ENCODE measurements at regions not wholly inside any gene's neighbourhood (a gene's known extent, or its start where the extent isn't known, plus 50 kb on each side); places are given as distances from the start of the nearest gene placed in this dataset.

DNA sequence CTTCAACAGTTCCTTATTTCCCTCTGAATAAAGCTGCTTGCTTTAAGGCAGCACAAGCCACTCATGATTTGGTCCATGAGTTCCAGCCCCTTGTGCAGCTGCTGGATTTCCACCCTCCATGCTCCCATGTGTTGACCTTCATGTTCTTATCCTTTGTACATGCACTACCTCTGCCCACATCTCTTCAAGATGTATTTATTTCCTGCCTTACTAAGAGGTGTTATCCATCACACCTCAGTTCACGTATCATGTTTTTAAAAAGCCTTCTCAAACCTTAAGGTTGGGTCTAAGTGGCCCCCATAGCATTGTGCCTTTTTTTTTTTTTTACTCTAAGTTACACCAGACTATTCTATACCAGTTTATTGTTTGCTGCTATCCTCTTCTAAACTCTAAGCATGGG, 107.7 kb downstream of the SIPA1L2 start:
- Histone ChIP-seq H3K4me3 (replicated peaks; ENCODE audit: insufficient read depth, low read length) (no peak overlapping the region), H3K27me3 (ENCODE audit: insufficient read depth, poor library complexity, severe bottlenecking) (no peaks in the 10 kb centered on the region), H3K27ac (replicated peaks) (no peak overlapping the region)
- DNase-seq (ENCODE audit: low read depth in 1 of 2, low spot score in 1 of 2): no peak
- TF ChIP-seq SPI1 (IDR thresholded peaks at IDR 0.05; ENCODE audit: borderline replicate concordance, low read depth) (no peak), GABPA (IDR thresholded peaks at IDR 0.05; ENCODE audit: low read depth) (no peak), POLR2AphosphoS5 (IDR thresholded peaks at IDR 0.05; ENCODE audit: low read depth) (no peak)
- TF ChIP-seq, protein P1, sequence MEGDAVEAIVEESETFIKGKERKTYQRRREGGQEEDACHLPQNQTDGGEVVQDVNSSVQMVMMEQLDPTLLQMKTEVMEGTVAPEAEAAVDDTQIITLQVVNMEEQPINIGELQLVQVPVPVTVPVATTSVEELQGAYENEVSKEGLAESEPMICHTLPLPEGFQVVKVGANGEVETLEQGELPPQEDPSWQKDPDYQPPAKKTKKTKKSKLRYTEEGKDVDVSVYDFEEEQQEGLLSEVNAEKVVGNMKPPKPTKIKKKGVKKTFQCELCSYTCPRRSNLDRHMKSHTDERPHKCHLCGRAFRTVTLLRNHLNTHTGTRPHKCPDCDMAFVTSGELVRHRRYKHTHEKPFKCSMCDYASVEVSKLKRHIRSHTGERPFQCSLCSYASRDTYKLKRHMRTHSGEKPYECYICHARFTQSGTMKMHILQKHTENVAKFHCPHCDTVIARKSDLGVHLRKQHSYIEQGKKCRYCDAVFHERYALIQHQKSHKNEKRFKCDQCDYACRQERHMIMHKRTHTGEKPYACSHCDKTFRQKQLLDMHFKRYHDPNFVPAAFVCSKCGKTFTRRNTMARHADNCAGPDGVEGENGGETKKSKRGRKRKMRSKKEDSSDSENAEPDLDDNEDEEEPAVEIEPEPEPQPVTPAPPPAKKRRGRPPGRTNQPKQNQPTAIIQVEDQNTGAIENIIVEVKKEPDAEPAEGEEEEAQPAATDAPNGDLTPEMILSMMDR (IDR thresholded peaks at IDR 0.05; ENCODE audit: insufficient read depth, low read length): no peak
- TF ChIP-seq, protein P2, sequence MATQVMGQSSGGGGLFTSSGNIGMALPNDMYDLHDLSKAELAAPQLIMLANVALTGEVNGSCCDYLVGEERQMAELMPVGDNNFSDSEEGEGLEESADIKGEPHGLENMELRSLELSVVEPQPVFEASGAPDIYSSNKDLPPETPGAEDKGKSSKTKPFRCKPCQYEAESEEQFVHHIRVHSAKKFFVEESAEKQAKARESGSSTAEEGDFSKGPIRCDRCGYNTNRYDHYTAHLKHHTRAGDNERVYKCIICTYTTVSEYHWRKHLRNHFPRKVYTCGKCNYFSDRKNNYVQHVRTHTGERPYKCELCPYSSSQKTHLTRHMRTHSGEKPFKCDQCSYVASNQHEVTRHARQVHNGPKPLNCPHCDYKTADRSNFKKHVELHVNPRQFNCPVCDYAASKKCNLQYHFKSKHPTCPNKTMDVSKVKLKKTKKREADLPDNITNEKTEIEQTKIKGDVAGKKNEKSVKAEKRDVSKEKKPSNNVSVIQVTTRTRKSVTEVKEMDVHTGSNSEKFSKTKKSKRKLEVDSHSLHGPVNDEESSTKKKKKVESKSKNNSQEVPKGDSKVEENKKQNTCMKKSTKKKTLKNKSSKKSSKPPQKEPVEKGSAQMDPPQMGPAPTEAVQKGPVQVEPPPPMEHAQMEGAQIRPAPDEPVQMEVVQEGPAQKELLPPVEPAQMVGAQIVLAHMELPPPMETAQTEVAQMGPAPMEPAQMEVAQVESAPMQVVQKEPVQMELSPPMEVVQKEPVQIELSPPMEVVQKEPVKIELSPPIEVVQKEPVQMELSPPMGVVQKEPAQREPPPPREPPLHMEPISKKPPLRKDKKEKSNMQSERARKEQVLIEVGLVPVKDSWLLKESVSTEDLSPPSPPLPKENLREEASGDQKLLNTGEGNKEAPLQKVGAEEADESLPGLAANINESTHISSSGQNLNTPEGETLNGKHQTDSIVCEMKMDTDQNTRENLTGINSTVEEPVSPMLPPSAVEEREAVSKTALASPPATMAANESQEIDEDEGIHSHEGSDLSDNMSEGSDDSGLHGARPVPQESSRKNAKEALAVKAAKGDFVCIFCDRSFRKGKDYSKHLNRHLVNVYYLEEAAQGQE (IDR thresholded peaks at IDR 0.05; ENCODE audit: insufficient replicate concordance, low read depth): no peak

DNA sequence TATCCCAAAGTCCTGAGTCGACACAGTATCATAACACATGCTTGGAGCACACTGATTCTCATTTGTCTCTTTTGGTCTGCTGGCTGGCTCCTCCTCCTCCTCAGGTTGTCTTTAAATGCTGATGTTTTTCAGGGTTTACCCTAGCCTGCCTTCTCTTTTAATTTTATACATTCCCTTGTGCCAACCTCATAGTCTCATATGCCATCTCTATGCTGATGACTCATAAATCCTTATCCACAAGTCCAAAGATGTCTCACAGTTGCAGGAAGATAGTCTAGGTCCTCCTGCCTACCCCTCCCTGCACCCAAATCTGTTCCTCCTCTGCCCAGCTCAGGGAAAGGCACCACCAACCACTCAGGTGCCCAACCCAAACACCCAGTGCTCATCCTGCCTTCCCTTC, 108.3 kb downstream of the SIPA1L2 start:
- TF ChIP-seq GABPA (IDR thresholded peaks at IDR 0.05; ENCODE audit: low read depth) (no peak), POLR2AphosphoS5 (IDR thresholded peaks at IDR 0.05; ENCODE audit: low read depth) (no peak), SPI1 (IDR thresholded peaks at IDR 0.05; ENCODE audit: borderline replicate concordance, low read depth) (no peak)
- TF ChIP-seq, protein P2 (IDR thresholded peaks at IDR 0.05; ENCODE audit: insufficient replicate concordance, low read depth): no peak
- TF ChIP-seq, protein P1 (IDR thresholded peaks at IDR 0.05; ENCODE audit: insufficient read depth, low read length): no peak
- Histone ChIP-seq H3K27ac (replicated peaks) (no peak overlapping the region), H3K27me3 (ENCODE audit: insufficient read depth, poor library complexity, severe bottlenecking) (no peaks in the 10 kb centered on the region), H3K4me3 (replicated peaks; ENCODE audit: insufficient read depth, low read length) (no peak overlapping the region)
- DNase-seq (ENCODE audit: low read depth in 1 of 2, low spot score in 1 of 2): no peak

DNA sequence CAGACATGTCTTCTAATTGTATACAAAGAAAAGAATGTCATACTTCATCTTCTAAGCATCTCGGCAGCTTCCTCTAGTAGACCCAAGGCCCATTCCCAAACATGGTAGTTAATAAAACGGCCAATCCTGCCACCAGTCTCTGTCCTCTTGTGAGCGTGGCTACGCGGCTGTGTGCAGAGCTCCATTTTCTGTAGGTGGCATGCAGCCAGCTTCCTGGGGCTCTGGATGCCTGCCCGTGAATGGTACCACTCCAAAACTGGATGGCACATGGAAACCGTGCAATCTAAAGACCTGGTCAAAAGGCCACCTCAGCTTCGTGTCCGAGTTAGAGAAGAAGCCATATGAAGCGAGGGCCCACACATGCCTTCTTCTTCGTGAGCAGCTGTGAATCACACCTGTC, 110.7 kb downstream of the SIPA1L2 start:
- no peak for TF ChIP-seq POLR2AphosphoS5 (IDR thresholded peaks at IDR 0.05; ENCODE audit: low read depth)
- TF ChIP-seq, protein P2 (IDR thresholded peaks at IDR 0.05; ENCODE audit: insufficient replicate concordance, low read depth): no peak
- H3K27me3 ChIP-seq (ENCODE audit: insufficient read depth, poor library complexity, severe bottlenecking): no peaks in the 10 kb centered on the region
- no peak overlapping the region for H3K4me3 ChIP-seq (replicated peaks; ENCODE audit: insufficient read depth, low read length)
- no peak overlapping the region for H3K27ac ChIP-seq (replicated peaks)
- no peak for DNase-seq (ENCODE audit: low read depth in 1 of 2, low spot score in 1 of 2)

DNA sequence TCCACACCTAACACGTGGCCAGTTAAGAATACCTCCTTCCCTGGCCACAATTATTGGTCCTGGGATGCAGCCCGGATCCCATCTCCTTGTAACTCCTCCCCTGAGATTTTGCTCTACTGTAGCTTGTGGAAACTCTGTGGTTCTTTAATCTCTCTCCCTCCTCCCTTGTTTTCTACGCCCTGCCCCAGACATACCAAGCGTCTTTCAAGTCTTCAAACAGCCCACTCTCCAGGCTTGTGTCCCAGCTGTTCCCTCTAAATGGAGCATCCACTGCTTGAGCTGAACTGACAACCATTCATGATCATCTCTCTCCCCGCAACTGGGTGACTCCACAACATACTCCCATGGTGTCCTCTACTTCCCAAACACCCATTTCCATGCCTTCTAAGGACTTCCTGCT, 111.6 kb downstream of the SIPA1L2 start:
- Histone ChIP-seq H3K27me3 (ENCODE audit: insufficient read depth, poor library complexity, severe bottlenecking) (no peaks in the 10 kb centered on the region), H3K27ac (replicated peaks) (no peak overlapping the region), H3K4me3 (replicated peaks; ENCODE audit: insufficient read depth, low read length) (no peak overlapping the region)
- no peak for DNase-seq (ENCODE audit: low read depth in 1 of 2, low spot score in 1 of 2)
- TF ChIP-seq, protein P2 (IDR thresholded peaks at IDR 0.05; ENCODE audit: insufficient replicate concordance, low read depth): no peak
- TF ChIP-seq, protein P1 (IDR thresholded peaks at IDR 0.05; ENCODE audit: insufficient read depth, low read length): no peak
- TF ChIP-seq SPI1 (IDR thresholded peaks at IDR 0.05; ENCODE audit: borderline replicate concordance, low read depth) (no peak), POLR2AphosphoS5 (IDR thresholded peaks at IDR 0.05; ENCODE audit: low read depth) (no peak), GABPA (IDR thresholded peaks at IDR 0.05; ENCODE audit: low read depth) (no peak)
